Inflammatory macrophage (primary cell): ENCODE measurements at regions not wholly inside any gene's neighbourhood (a gene's known extent, or its start where the extent isn't known, plus 50 kb on each side); places are given as distances from the start of the nearest gene placed in this dataset.

ENCODE experiments used
- DNase-seq, 2 donors: peaks; one replicate each; pipeline ENCODE4 v3.0.0-alpha.2; 2020 to 2022

- DNase-seq = no peak
These were observed 78.3 kb upstream of the NEK6 start for GRCh38 chr9:124179196-124180071.

- DNase-seq = peak in 1 of 2 donors; percentile 12
These were observed 77.2 kb upstream of the NEK6 start for GRCh38 chr9:124180557-124180956.

DNA sequence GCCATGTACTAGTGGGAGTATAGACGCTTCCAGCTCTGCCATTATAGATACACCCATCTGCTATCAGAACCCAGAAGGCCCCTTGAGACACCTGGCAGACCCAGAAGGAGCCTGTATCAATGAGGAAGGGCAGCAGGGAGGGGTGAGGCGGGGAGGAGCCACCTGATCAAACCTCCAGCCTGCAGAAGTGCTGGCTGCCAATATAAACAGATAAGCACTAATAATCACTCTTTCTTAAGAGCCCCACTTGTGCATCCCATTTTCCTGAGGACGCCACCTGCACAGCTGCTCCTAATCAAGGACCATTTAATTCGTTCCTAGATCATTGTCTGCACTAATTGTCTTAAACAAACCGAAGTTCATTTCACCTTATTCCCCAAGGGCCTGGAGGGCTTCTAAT lies 75.0 kb upstream of the NEK6 start:
- DNase-seq = no peak

- no peak for DNase-seq
These were observed 74.0 kb upstream of the NEK6 start for GRCh38 chr9:124183772-124184171.

- no peak for DNase-seq
These were observed 72.3 kb upstream of the NEK6 start for GRCh38 chr9:124185413-124185812.

GRCh38 chr9:124187311-124187710 lies 70.4 kb upstream of the NEK6 start:
- DNase-seq = no peak

GRCh38 chr9:124188331-124189110 lies 69.2 kb upstream of the NEK6 start:
- DNase-seq = no peak

GRCh38 chr9:124190761-124191160 lies 67.0 kb upstream of the NEK6 start:
- DNase-seq = no peak

DNA sequence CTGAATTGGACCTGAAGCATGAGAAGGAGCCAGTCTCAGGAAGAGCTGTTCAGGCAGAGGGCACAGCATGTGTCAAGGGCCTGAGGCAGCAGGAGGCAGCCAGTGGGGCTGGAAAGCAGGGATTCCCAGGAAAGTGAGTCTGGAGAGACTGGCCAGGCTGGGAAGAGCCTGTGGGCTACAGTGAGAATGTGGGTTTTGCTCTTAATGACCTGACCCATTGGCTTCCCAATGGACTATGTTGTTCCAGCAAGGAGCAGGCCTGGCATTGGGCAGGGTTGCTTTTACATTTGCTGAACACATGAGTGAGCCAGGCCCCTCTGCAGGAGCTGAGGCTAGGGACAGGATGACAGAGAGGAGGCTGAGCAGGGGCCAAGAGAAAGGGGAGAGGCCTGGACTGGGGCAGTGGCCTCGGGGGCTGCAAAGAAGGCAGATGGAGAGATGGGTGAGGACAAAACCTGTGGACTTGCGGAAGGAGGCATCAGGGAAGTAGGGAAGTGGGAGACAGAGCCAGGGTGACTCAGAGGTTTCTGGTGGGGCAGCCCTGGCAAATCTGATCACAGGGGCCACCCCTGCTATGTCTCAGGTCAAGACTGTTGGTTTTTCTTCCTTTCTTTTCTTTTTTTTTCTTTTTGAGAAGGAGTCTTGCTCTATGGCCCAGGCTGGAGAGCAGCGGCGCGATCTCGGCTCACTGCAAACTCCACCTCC lies 65.9 kb upstream of the NEK6 start:
- no peak for DNase-seq

- DNase-seq = no peak
These were observed 61.0 kb upstream of the NEK6 start for GRCh38 chr9:124196814-124197176.

DNA sequence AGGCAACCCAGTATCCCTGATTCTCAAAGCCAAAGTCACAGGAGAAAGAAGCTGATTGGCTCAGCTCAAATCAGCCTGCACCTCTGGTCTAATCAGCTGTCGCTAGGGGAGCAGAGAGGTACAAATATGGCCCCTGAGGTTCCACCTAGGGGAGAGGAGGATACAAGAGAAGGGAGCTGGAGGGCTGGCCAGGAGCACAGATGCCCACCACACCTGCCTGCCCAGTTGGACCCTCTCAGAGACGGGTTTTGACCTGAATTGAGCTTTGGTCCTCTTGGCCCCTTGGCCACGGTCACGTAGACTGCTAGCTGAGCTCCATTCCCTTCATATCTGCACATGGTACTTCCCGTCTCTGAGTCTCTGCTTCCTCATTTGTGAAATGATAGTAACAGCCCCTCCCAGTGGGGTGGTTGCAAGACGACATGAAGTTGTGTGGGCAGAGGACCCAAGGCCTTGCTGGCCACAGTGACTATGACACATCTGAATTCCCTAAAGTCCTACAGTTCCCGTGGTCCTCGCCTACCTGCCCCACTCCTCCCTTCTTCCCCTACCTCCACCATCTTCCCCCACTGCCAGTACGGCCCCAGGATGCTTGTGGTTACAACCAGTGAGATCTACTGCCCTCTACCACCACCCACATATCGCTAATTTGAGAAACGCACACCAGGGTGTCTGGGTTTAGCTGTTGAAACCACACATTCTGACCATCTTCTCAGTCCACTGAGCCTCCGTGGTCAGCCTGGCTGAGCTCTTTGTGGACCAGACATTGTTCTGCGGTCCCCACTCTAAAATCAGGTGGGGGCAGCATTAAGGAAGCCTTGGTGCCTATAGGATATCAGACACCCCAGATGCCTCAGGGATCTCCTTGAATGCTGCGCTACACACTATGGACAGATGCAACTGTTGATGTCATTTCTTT lies 60.3 kb upstream of the NEK6 start:
- peak; percentile 97 for DNase-seq

DNA sequence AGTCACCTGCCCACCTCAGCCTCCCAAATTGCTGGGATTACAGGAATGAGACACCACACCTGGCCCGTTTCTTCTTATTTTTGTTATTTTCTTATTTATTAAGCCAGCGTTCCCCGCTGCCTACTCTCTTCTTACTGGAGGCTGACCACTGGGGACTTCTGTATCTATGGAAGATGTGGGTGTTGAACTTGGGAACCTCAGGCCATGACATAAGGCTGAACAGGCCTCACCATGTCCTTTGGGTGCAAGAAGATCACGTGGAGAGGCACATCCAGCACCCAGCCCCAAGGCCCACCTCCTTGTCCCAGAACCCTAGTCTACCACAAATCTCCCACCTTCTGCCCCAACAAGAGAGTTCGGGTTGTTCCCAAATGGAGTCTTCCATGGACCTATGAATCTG lies 59.4 kb upstream of the NEK6 start:
- peak; percentile 60 to 90 for DNase-seq

DNA sequence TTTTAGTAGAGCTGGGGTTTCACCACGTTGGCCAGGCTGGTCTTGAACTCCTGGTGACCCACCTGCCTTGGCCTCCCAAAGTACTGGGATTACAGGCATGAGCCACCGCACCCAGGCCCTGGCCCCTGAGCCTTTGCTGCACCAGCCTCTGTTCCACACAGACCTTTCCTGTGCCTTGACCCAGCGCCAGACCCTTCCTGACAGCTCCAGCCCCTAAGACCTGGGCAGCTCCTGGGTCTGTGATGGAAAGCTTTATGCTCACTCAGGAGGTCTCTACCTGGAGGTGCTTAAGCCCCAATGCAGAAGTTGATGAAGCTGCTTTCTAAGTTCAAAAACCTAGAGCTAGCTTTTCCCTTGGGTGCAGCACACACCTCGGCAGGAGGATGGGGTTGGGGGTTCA lies 58.8 kb upstream of the NEK6 start:
- no peak for DNase-seq

- DNase-seq = no peak
These were observed 58.3 kb upstream of the NEK6 start for GRCh38 chr9:124199474-124199873.

- DNase-seq = peak; percentile 98
These were observed 55.2 kb upstream of the NEK6 start for GRCh38 chr9:124202447-124202971.

DNA sequence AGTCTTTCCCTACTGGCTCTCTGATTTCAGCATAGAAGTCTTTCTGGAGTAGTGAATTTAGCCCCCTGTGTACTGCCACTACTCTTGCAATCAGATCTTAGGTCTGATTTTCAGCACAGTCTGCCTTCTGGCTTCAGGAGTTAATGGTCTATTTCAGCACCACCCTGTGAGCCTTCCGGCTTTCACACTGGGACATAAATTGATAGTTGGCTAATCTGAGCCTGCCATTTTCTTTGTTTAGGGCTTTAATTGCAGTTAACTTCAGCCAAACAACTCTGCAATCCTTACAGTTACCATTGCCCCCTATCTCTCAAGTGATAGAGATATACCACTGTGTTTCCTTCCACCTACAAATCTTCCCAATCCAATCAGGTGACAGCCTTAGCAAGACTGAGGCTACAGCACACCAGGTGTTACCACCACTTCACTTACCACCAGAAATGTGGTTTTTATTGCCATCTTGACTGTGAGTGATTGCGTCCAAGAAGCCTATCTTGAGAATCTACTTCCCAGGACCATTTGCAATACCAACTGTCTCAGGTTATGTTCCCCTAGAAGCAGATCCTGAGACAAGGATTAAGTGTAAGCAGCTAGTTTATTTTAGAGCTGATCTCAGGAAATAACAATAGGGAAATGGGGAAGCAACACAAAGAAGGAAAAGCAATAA lies 51.9 kb upstream of the NEK6 start:
- DNase-seq = no peak

DNA sequence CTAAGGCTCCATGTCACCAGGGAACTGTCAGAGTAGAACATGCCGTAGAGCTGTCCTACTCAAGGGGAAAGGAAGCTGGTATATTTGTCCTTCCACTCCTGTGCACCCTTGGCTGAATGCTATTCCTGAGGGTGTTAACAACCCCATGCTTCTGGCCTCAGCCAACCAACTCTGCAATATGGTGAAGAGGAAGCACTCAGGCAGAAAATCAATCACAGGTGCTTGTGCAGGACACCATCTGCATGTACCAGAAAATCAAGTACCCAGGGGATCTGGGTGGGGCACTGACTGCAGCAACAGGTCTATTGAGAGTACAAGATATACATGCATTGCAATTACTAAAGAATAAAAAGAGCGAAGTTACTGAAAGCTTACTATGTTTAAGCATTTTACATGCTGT lies 51.4 kb upstream of the NEK6 start:
- DNase-seq = peak in 1 of 2 donors; percentile 42
